Suprapubic skin (tissue), 4 donors: ENCODE measurements at regions not wholly inside any gene's neighbourhood (a gene's known extent, or its start where the extent isn't known, plus 50 kb on each side); places are given as distances from the start of the nearest gene placed in this dataset.

Experiments used
- CTCF ChIP-seq, 2 donors: fragments of 200-600 bp in 1 of 2; fragments of 450-650 bp in 1 of 2; sonication (generic) in 1 of 2; IDR thresholded peaks; one replicate each; pipeline ENCODE4 v1.5.1; 2016 to 2019; ENCODE audit warnings: antibody characterized with exemption in 2 of 2, mild to moderate bottlenecking in 1 of 2, moderate library complexity in 1 of 2
- EP300 ChIP-seq: sonication (generic); formaldehyde crosslinking; IDR thresholded peaks from one replicate; pipeline ENCODE4 v1.6.1; 2017; ENCODE audit warnings: antibody characterized with exemption
- POLR2A ChIP-seq, 2 donors: fragments of 450-650 bp; IDR thresholded peaks; one replicate each; pipeline ENCODE4 v1.6.1; 2017; ENCODE audit warnings: antibody characterized with exemption in 2 of 2, mild to moderate bottlenecking in 2 of 2, moderate library complexity in 2 of 2
- POLR2AphosphoS5 ChIP-seq, 3 donors: sonication (generic); formaldehyde crosslinking; IDR thresholded peaks; one replicate each; pipeline ENCODE4 v1.6.1; 2017; ENCODE audit warnings: antibody characterized with exemption in 3 of 3

- TF ChIP-seq CTCF (IDR thresholded peaks at IDR 0.05), result no peak
- TF ChIP-seq POLR2A (IDR thresholded peaks at IDR 0.05), result no peak
- TF ChIP-seq EP300, result no peak
- TF ChIP-seq POLR2AphosphoS5 (IDR thresholded peaks at IDR 0.05), result no peak
These were observed 656.0 kb downstream of the OTOL1 start for GRCh38 chr3:162152636-162153035.
